Activated T-helper 17 cell treated with anti-CD3 and anti-CD28 coated beads, Interleukin-2, amount 50 U/mL, for 72 hours (primary cell): ENCODE measurements at regions not wholly inside any gene's neighbourhood (a gene's known extent, or its start where the extent isn't known, plus 50 kb on each side); places are given as distances from the start of the nearest gene placed in this dataset.
"Not testable (repeated sequence)": the region's sequence is repeated elsewhere in the genome, so short reads cannot be mapped to it uniquely, and the experiment has no call there.

Experiments
- ATAC-seq: fragments of 150-1000 bp; cut with Tn5 transposase; replicated peaks from 2 replicates; pipeline ENCODE4 v1.10.0; 2021; ENCODE audit warnings: mild to moderate bottlenecking, moderate library complexity
- H3K27ac Mint-ChIP-seq: one replicate; pipeline ENCODE4 v1.8.0; 2022; ENCODE audit warnings: mixed read lengths
- H3K27me3 Mint-ChIP-seq: one replicate; pipeline ENCODE4 v1.8.0; 2022; ENCODE audit warnings: mixed read lengths
- H3K36me3 Mint-ChIP-seq: one replicate; pipeline ENCODE4 v1.8.0; 2022; ENCODE audit warnings: low read depth, mild to moderate bottlenecking, mixed read lengths
- H3K4me1 Mint-ChIP-seq: one replicate; pipeline ENCODE4 v1.8.0; 2022; ENCODE audit warnings: mixed read lengths
- H3K4me3 Mint-ChIP-seq: one replicate; pipeline ENCODE4 v1.8.0; 2022; ENCODE audit warnings: mild to moderate bottlenecking, mixed read lengths
- H3K9me3 Mint-ChIP-seq: one replicate; pipeline ENCODE4 v1.8.0; 2022; ENCODE audit warnings: mixed read lengths

GRCh38 chr1:148324465-148324864 lies 158.6 kb downstream of the PPIAL4G start:
- not testable (repeated sequence) for ATAC-seq, H3K4me3 Mint-ChIP-seq, H3K27ac Mint-ChIP-seq, H3K36me3 Mint-ChIP-seq, H3K9me3 Mint-ChIP-seq, H3K4me1 Mint-ChIP-seq
- H3K27me3 Mint-ChIP-seq, result peaks cover 17% of the 10 kb centered on the region

GRCh38 chr1:148320079-148320478 lies 163.0 kb downstream of the PPIAL4G start:
- H3K4me1 Mint-ChIP-seq, result peaks cover 10% of the 10 kb centered on the region
- H3K27me3 Mint-ChIP-seq, result peaks cover 14% of the 10 kb centered on the region
- ATAC-seq, H3K9me3 Mint-ChIP-seq, H3K4me3 Mint-ChIP-seq, H3K36me3 Mint-ChIP-seq, H3K27ac Mint-ChIP-seq: not testable (repeated sequence)

- peaks cover 21% of the 10 kb centered on the region for H3K27me3 Mint-ChIP-seq
- peak overlapping the region; percentile 69 for H3K27ac Mint-ChIP-seq
- ATAC-seq, result peak; percentile 83
- H3K9me3 Mint-ChIP-seq, result no peaks in the 10 kb centered on the region
- peak overlapping the region; percentile 81 for H3K4me3 Mint-ChIP-seq
- peaks cover 5% of the 10 kb centered on the region for H3K36me3 Mint-ChIP-seq
- peaks cover 10% of the 10 kb centered on the region for H3K4me1 Mint-ChIP-seq
Measured at GRCh38 chr1:148318904-148319242, 164.2 kb downstream of the PPIAL4G start.

GRCh38 chr1:148318123-148318903 lies 164.8 kb downstream of the PPIAL4G start:
- H3K36me3 Mint-ChIP-seq, result peaks cover 5% of the 10 kb centered on the region
- H3K27ac Mint-ChIP-seq, result peak overlapping the region; percentile 69
- peaks cover 22% of the 10 kb centered on the region for H3K27me3 Mint-ChIP-seq
- H3K9me3 Mint-ChIP-seq, result no peaks in the 10 kb centered on the region
- ATAC-seq, result peak; percentile 97
- peak overlapping the region; percentile 81 for H3K4me3 Mint-ChIP-seq
- H3K4me1 Mint-ChIP-seq, result peaks cover 10% of the 10 kb centered on the region

GRCh38 chr1:148317288-148317985 lies 165.4 kb upstream of the NBPF11 start:
- H3K27ac Mint-ChIP-seq, result no peak overlapping the region
- H3K36me3 Mint-ChIP-seq, result peaks cover 5% of the 10 kb centered on the region
- H3K27me3 Mint-ChIP-seq, result peaks cover 23% of the 10 kb centered on the region
- peaks cover 10% of the 10 kb centered on the region for H3K4me1 Mint-ChIP-seq
- peak overlapping the region; percentile 81 for H3K4me3 Mint-ChIP-seq
- ATAC-seq, result no peak
- no peaks in the 10 kb centered on the region for H3K9me3 Mint-ChIP-seq

GRCh38 chr1:148315071-148315811 lies 163.2 kb upstream of the NBPF11 start:
- H3K4me1 Mint-ChIP-seq, result peaks cover 10% of the 10 kb centered on the region
- no peak overlapping the region for H3K27ac Mint-ChIP-seq
- H3K4me3 Mint-ChIP-seq, result no peak overlapping the region
- peaks cover 5% of the 10 kb centered on the region for H3K9me3 Mint-ChIP-seq
- H3K36me3 Mint-ChIP-seq, result peaks cover 5% of the 10 kb centered on the region
- peaks cover 38% of the 10 kb centered on the region for H3K27me3 Mint-ChIP-seq
- peak; percentile 30 for ATAC-seq

- Mint-ChIP-seq H3K27me3 (peaks cover 55% of the 10 kb centered on the region), H3K36me3 (no peaks in the 10 kb centered on the region)
Measured at GRCh38 chr1:148310807-148311206, 158.7 kb upstream of the NBPF11 start.

GRCh38 chr1:148309940-148310500 lies 157.9 kb upstream of the NBPF11 start:
- Mint-ChIP-seq H3K9me3 (peaks cover 5% of the 10 kb centered on the region), H3K4me1 (no peaks in the 10 kb centered on the region), H3K4me3 (no peak overlapping the region), H3K27me3 (peaks cover 57% of the 10 kb centered on the region), H3K27ac (no peak overlapping the region), H3K36me3 (no peaks in the 10 kb centered on the region)
- ATAC-seq, result no peak

More at GRCh38 chr1:148310807-148311206, 158.7 kb upstream of the NBPF11 start:
- Mint-ChIP-seq H3K9me3 (peaks cover 5% of the 10 kb centered on the region), H3K4me3 (no peak overlapping the region), H3K4me1 (no peaks in the 10 kb centered on the region), H3K27ac (no peak overlapping the region)
- no peak for ATAC-seq

GRCh38 chr1:148308832-148309458 lies 156.9 kb upstream of the NBPF11 start:
- Mint-ChIP-seq H3K36me3 (no peaks in the 10 kb centered on the region), H3K4me1 (peaks cover 3% of the 10 kb centered on the region), H3K4me3 (no peak overlapping the region), H3K27me3 (peaks cover 56% of the 10 kb centered on the region), H3K9me3 (peaks cover 5% of the 10 kb centered on the region), H3K27ac (no peak overlapping the region)
- no peak for ATAC-seq

GRCh38 chr1:148307583-148308185 lies 155.6 kb upstream of the NBPF11 start:
- ATAC-seq, result no peak
- peaks cover 54% of the 10 kb centered on the region for H3K27me3 Mint-ChIP-seq
- H3K9me3 Mint-ChIP-seq, result peaks cover 5% of the 10 kb centered on the region

GRCh38 chr1:148304935-148305334 lies 152.9 kb upstream of the NBPF11 start:
- H3K36me3 Mint-ChIP-seq, H3K9me3 Mint-ChIP-seq, H3K4me1 Mint-ChIP-seq, ATAC-seq, H3K4me3 Mint-ChIP-seq, H3K27ac Mint-ChIP-seq: not testable (repeated sequence)
- peaks cover 33% of the 10 kb centered on the region for H3K27me3 Mint-ChIP-seq

More at GRCh38 chr1:148307583-148308185, 155.6 kb upstream of the NBPF11 start:
- H3K4me1 Mint-ChIP-seq, result peaks cover 5% of the 10 kb centered on the region
- H3K27ac Mint-ChIP-seq, result no peak overlapping the region
- H3K4me3 Mint-ChIP-seq, result no peak overlapping the region
- H3K36me3 Mint-ChIP-seq, result no peaks in the 10 kb centered on the region

GRCh38 chr1:148302586-148303364 lies 150.7 kb upstream of the NBPF11 start:
- Mint-ChIP-seq H3K27me3 (peaks cover 28% of the 10 kb centered on the region), H3K4me3 (peak overlapping the region; percentile 81), H3K27ac (peak overlapping the region; percentile 7)
- H3K4me1 Mint-ChIP-seq, H3K9me3 Mint-ChIP-seq, H3K36me3 Mint-ChIP-seq: not testable (repeated sequence)
- peak; percentile 88 for ATAC-seq

GRCh38 chr1:148297852-148298251 lies 145.8 kb upstream of the NBPF11 start:
- not testable (repeated sequence) for H3K27ac Mint-ChIP-seq, H3K36me3 Mint-ChIP-seq, H3K4me3 Mint-ChIP-seq, H3K4me1 Mint-ChIP-seq, H3K27me3 Mint-ChIP-seq, H3K9me3 Mint-ChIP-seq, ATAC-seq
